WTC11 (cell line): ENCODE measurements at regions not wholly inside any gene's neighbourhood (a gene's known extent, or its start where the extent isn't known, plus 50 kb on each side); places are given as distances from the start of the nearest gene placed in this dataset.

Experiments
- ATAC-seq: fragments of 200-7000 bp; cut with Tn5 transposase; 2 replicates; pipeline ENCODE4 v1.10.0; 2021; ENCODE audit warnings: mild to moderate bottlenecking, moderate library complexity
- CTCF ChIA-PET: fragments of 300-600 bp; sonication (Branson Sonifier 250); formaldehyde crosslinking; loops from one replicate; lab custom pipeline; 2021; ENCODE audit warnings: antibody characterized with exemption; lab: Charles Lee
- POLR2A ChIA-PET: fragments of 350-600 bp; sonication (Branson Sonifier 250); formaldehyde crosslinking; loops from one replicate; lab custom pipeline; 2021; ENCODE audit warnings: antibody characterized with exemption; lab: Charles Lee
- DNase-seq: peaks from one replicate; pipeline ENCODE4 v3.0.0; 2021; ENCODE audit warnings: low spot score
- H3K27ac Mint-ChIP-seq: 2 replicates; pipeline ENCODE4 v1.8.0; 2021; ENCODE audit warnings: mixed read lengths
- H3K27me3 Mint-ChIP-seq: 2 replicates; pipeline ENCODE4 v1.8.0; 2021; ENCODE audit warnings: low read depth, mild to moderate bottlenecking, moderate library complexity, mixed read lengths
- H3K36me3 Mint-ChIP-seq: 2 replicates; pipeline ENCODE4 v1.8.0; 2021; ENCODE audit warnings: mixed read lengths
- H3K4me1 Mint-ChIP-seq: 2 replicates; pipeline ENCODE4 v1.8.0; 2022; ENCODE audit warnings: mixed read lengths
- H3K4me3 Mint-ChIP-seq: 2 replicates; pipeline ENCODE4 v1.8.0; 2021; ENCODE audit warnings: mild to moderate bottlenecking, moderate library complexity, mixed read lengths
- H3K9me3 Mint-ChIP-seq: 2 replicates; pipeline ENCODE4 v1.8.0; 2021; ENCODE audit warnings: mixed read lengths
- ATF2 ChIP-seq: sonication (generic); formaldehyde crosslinking; IDR thresholded peaks from 2 replicates; pipeline ENCODE4 v1.8.1; 2022; ENCODE audit warnings: low read depth, missing genetic modification reagents, borderline replicate concordance
- EMX1 ChIP-seq: fragments of 250-450 bp; sonication (Bioruptor Pico); IDR thresholded peaks from 2 replicates; pipeline ENCODE4 v1.8.0; 2021; ENCODE audit warnings: mild to moderate bottlenecking
- ESRRA ChIP-seq: sonication (generic); formaldehyde crosslinking; IDR thresholded peaks from 2 replicates; pipeline ENCODE4 v1.8.1; 2022; ENCODE audit warnings: mild to moderate bottlenecking, missing genetic modification reagents, borderline replicate concordance
- GABPB1 ChIP-seq: sonication (generic); formaldehyde crosslinking; IDR thresholded peaks from 2 replicates; pipeline ENCODE4 v1.8.1; 2023; ENCODE audit warnings: mild to moderate bottlenecking, missing genetic modification reagents
- IRF2 ChIP-seq: sonication (generic); formaldehyde crosslinking; IDR thresholded peaks from 2 replicates; pipeline ENCODE4 v1.8.0; 2022; ENCODE audit warnings: low read depth, missing genetic modification reagents, borderline replicate concordance
- JUN ChIP-seq: sonication (generic); formaldehyde crosslinking; IDR thresholded peaks from 2 replicates; pipeline ENCODE4 v1.8.0; 2023; ENCODE audit warnings: mild to moderate bottlenecking, missing genetic modification reagents
- MLX ChIP-seq: sonication (generic); formaldehyde crosslinking; IDR thresholded peaks from 2 replicates; pipeline ENCODE4 v1.8.1; 2023; ENCODE audit warnings: mild to moderate bottlenecking, missing genetic modification reagents, moderate library complexity
- NFYB ChIP-seq: sonication (generic); formaldehyde crosslinking; conservative IDR thresholded peaks from 2 replicates; pipeline ENCODE4 v1.8.0; 2022; ENCODE audit warnings: low read depth, missing genetic modification reagents
- NR2C2 ChIP-seq: sonication (generic); formaldehyde crosslinking; IDR thresholded peaks from 2 replicates; pipeline ENCODE4 v1.8.0; 2022; ENCODE audit warnings: mild to moderate bottlenecking, missing genetic modification reagents
- OVOL2 ChIP-seq: fragments of 250-450 bp; sonication (Bioruptor Pico); IDR thresholded peaks from 2 replicates; pipeline ENCODE4 v1.9.0; 2021; ENCODE audit warnings: mild to moderate bottlenecking, borderline replicate concordance
- PREB ChIP-seq: sonication (generic); formaldehyde crosslinking; IDR thresholded peaks from 2 replicates; pipeline ENCODE4 v1.8.1; 2022; ENCODE audit warnings: mild to moderate bottlenecking, missing genetic modification reagents, moderate library complexity, borderline replicate concordance
- RORB ChIP-seq: fragments of 250-450 bp; sonication (Bioruptor Pico); IDR thresholded peaks from 2 replicates; pipeline ENCODE4 v1.9.0; 2021; ENCODE audit warnings: mild to moderate bottlenecking
- SP1 ChIP-seq: sonication (generic); formaldehyde crosslinking; conservative IDR thresholded peaks from 2 replicates; pipeline ENCODE4 v1.8.1; 2022; ENCODE audit warnings: missing genetic modification reagents
- TP53 ChIP-seq: sonication (generic); formaldehyde crosslinking; IDR thresholded peaks from 2 replicates; pipeline ENCODE4 v1.8.1; 2023; ENCODE audit warnings: mild to moderate bottlenecking, missing genetic modification reagents
- ZNF121 ChIP-seq: sonication (generic); formaldehyde crosslinking; IDR thresholded peaks from 2 replicates; pipeline ENCODE4 v1.8.0; 2023; ENCODE audit warnings: missing genetic modification reagents
- ZNF317 ChIP-seq: sonication (generic); formaldehyde crosslinking; IDR thresholded peaks from 2 replicates; pipeline ENCODE4 v1.8.1; 2023; ENCODE audit warnings: low read depth, mild to moderate bottlenecking, moderate library complexity, missing genetic modification reagents, borderline replicate concordance
- ZNF671 ChIP-seq: fragments of 250-450 bp; sonication (Bioruptor Pico); IDR thresholded peaks from 2 replicates; pipeline ENCODE4 v1.8.0; 2021; ENCODE audit warnings: mild to moderate bottlenecking
- TF ChIP-seq, protein P1 (sequence below): sonication (generic); formaldehyde crosslinking; IDR thresholded peaks from 2 replicates; pipeline ENCODE4 v1.8.0; 2022; ENCODE audit warnings: mild to moderate bottlenecking, missing genetic modification reagents
- TF ChIP-seq, protein P2 (sequence below): sonication (generic); formaldehyde crosslinking; IDR thresholded peaks from 2 replicates; pipeline ENCODE4 v1.8.0; 2023; ENCODE audit warnings: missing genetic modification reagents
- TF ChIP-seq, protein P3 (sequence below): sonication (generic); formaldehyde crosslinking; IDR thresholded peaks from 2 replicates; pipeline ENCODE4 v1.8.1; 2023; ENCODE audit warnings: mild to moderate bottlenecking, missing genetic modification reagents
- TF ChIP-seq, protein P4 (sequence below): sonication (generic); formaldehyde crosslinking; IDR thresholded peaks from 2 replicates; pipeline ENCODE4 v1.8.0; 2022; ENCODE audit warnings: mild to moderate bottlenecking, missing genetic modification reagents

GRCh38 chr2:208827109-208827508 is 420.5 kb downstream of the PTH2R start:
- DNase-seq (no peak), ATAC-seq (no peak; the same call in 1 of the 2 replicates)
- TF ChIP-seq EMX1 (CRISPR knock-in tag) (no peak), SP1 (CRISPR knock-in tag) (no peak), JUN (CRISPR knock-in tag) (no peak), RORB (CRISPR knock-in tag) (no peak), NFYB (CRISPR knock-in tag) (no peak), IRF2 (no peak), TP53 (CRISPR knock-in tag) (no peak), ESRRA (no peak), MLX (CRISPR knock-in tag) (no peak)
- TF ChIP-seq, protein P1, sequence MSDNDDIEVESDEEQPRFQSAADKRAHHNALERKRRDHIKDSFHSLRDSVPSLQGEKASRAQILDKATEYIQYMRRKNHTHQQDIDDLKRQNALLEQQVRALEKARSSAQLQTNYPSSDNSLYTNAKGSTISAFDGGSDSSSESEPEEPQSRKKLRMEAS (CRISPR knock-in tag), result no peak
- TF ChIP-seq, protein P2, sequence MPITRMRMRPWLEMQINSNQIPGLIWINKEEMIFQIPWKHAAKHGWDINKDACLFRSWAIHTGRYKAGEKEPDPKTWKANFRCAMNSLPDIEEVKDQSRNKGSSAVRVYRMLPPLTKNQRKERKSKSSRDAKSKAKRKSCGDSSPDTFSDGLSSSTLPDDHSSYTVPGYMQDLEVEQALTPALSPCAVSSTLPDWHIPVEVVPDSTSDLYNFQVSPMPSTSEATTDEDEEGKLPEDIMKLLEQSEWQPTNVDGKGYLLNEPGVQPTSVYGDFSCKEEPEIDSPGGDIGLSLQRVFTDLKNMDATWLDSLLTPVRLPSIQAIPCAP (CRISPR knock-in tag), result no peak
- Mint-ChIP-seq H3K4me3 (no peak overlapping the region), H3K36me3 (peaks cover 21% of the 10 kb centered on the region), H3K9me3 (peaks cover 20% of the 10 kb centered on the region), H3K4me1 (peaks cover 23% of the 10 kb centered on the region), H3K27me3 (peaks cover 9% of the 10 kb centered on the region; the same call in 1 of the 2 replicates), H3K27ac (no peak overlapping the region)
- POLR2A ChIA-PET, result no interaction called here
- CTCF ChIA-PET, result interaction anchor here (1.8 kb wide), 1 partner anchor 504 kb away, joined by 5 read pairs; no protein-coding TSS in a partner anchor

DNA sequence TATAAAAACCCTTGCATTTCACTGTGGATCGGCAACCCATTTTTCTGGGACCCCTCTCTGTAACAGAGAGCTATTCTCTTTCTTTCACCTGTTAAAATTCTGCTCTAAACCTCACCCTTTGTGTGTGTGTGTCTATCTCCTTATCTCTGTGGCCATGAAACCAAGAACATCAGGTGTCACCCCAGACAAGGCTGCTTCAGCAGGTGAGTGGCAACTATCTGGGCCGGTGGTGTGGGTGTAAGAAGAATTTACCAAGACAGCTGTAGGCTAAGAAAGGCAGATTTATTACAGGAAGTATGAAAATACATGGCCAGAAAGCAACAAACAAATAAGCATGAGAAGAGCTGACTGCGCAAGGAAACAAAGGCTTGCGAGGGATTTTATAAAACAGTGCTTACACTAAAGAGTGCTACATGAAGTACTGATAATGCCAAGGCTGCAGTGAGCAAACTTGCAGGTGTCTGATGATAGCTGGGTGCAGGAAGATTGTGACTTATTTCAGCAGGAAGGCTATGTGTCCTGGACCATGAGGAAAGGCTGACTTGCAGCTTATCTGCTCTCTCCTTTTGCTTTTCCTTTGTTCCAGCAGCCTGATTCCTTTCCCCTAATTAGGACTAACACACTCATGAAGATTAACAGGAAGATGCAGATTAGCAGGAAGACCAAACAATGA is 421.1 kb downstream of the PTH2R start:
- Mint-ChIP-seq H3K27me3 (peaks cover 9% of the 10 kb centered on the region; the same call in 1 of the 2 replicates), H3K9me3 (peaks cover 26% of the 10 kb centered on the region), H3K36me3 (peaks cover 27% of the 10 kb centered on the region), H3K4me3 (no peak overlapping the region), H3K4me1 (peaks cover 23% of the 10 kb centered on the region), H3K27ac (no peak overlapping the region)
- POLR2A ChIA-PET, result no interaction called here
- ATAC-seq (no peak; the same call in 1 of the 2 replicates), DNase-seq (no peak)
- TF ChIP-seq ZNF317 (CRISPR knock-in tag), result no peak
- no peak for TF ChIP-seq GABPB1
- TF ChIP-seq ZNF121, result no peak
- CTCF ChIA-PET, result interaction anchor here (1.8 kb wide), 1 partner anchor 503 kb away, joined by 5 read pairs; no protein-coding TSS in a partner anchor

DNA sequence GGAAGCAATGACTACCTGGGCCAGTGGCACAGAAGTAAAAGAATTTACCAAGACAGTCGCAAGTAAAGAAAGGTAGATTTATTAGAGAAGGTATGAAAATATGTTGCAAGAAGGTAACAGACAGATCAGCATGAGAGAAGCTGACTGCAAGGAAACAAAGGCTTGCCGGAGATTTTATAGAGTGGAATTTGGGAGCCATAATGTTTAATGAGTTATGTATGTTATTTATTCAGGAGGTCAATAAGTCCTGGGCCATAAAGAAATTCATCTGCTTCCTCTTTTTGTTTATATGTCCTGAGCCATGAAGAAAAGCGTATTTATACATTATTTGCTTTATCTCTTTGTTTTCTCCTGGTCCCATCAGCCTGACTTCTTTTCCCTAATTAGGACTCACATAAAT is 423.6 kb downstream of the PTH2R start:
- H3K4me3 Mint-ChIP-seq, result no peak overlapping the region
- ChIA-PET CTCF (no interaction called here), POLR2A (no interaction called here)
- DNase-seq, result no peak
- no peak for ATAC-seq
- peaks cover 41% of the 10 kb centered on the region for H3K36me3 Mint-ChIP-seq
- H3K27ac Mint-ChIP-seq, result no peak overlapping the region
- peaks cover 48% of the 10 kb centered on the region for H3K9me3 Mint-ChIP-seq
- peaks cover 9% of the 10 kb centered on the region; the same call in 1 of the 2 replicates for H3K27me3 Mint-ChIP-seq
- H3K4me1 Mint-ChIP-seq, result peaks cover 23% of the 10 kb centered on the region
- TF ChIP-seq ZNF317 (CRISPR knock-in tag), result no peak
- no peak for TF ChIP-seq PREB (CRISPR knock-in tag)
- TF ChIP-seq, protein P2 (CRISPR knock-in tag), result no peak
- no peak for TF ChIP-seq NR2C2 (CRISPR knock-in tag)
- TF ChIP-seq, all 79 proteins: peak for 0

- ChIA-PET POLR2A (no interaction called here), CTCF (no interaction called here)
- Mint-ChIP-seq H3K4me1 (peaks cover 15% of the 10 kb centered on the region), H3K4me3 (no peak overlapping the region), H3K27ac (no peak overlapping the region), H3K27me3 (no peaks in the 10 kb centered on the region), H3K36me3 (peaks cover 24% of the 10 kb centered on the region), H3K9me3 (peaks cover 40% of the 10 kb centered on the region)
- ATAC-seq (no peak), DNase-seq (no peak)
- no peak for TF ChIP-seq ATF2 (CRISPR knock-in tag)
- no peak for TF ChIP-seq ZNF671
- TF ChIP-seq, protein P3, sequence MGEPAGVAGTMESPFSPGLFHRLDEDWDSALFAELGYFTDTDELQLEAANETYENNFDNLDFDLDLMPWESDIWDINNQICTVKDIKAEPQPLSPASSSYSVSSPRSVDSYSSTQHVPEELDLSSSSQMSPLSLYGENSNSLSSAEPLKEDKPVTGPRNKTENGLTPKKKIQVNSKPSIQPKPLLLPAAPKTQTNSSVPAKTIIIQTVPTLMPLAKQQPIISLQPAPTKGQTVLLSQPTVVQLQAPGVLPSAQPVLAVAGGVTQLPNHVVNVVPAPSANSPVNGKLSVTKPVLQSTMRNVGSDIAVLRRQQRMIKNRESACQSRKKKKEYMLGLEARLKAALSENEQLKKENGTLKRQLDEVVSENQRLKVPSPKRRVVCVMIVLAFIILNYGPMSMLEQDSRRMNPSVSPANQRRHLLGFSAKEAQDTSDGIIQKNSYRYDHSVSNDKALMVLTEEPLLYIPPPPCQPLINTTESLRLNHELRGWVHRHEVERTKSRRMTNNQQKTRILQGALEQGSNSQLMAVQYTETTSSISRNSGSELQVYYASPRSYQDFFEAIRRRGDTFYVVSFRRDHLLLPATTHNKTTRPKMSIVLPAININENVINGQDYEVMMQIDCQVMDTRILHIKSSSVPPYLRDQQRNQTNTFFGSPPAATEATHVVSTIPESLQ (CRISPR knock-in tag), result no peak
- TF ChIP-seq, protein P4, sequence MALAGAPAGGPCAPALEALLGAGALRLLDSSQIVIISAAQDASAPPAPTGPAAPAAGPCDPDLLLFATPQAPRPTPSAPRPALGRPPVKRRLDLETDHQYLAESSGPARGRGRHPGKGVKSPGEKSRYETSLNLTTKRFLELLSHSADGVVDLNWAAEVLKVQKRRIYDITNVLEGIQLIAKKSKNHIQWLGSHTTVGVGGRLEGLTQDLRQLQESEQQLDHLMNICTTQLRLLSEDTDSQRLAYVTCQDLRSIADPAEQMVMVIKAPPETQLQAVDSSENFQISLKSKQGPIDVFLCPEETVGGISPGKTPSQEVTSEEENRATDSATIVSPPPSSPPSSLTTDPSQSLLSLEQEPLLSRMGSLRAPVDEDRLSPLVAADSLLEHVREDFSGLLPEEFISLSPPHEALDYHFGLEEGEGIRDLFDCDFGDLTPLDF (CRISPR knock-in tag), result no peak
- TF ChIP-seq OVOL2 (CRISPR knock-in tag), result no peak
- no peak for TF ChIP-seq ZNF317 (CRISPR knock-in tag)
Measured at GRCh38 chr2:208847651-208848050, 441.1 kb downstream of the PTH2R start.
